T-cell (primary cell): ENCODE measurements at regions not wholly inside any gene's neighbourhood (a gene's known extent, or its start where the extent isn't known, plus 50 kb on each side); places are given as distances from the start of the nearest gene placed in this dataset.
A peak's percentile ranks its signal among the peaks of the same experiment; 100 is the strongest.
"Not testable (repeated sequence)": the region's sequence is repeated elsewhere in the genome, so short reads cannot be mapped to it uniquely, and the experiment has no call there.

Experiments
- ATAC-seq, 4 experiments: fragments of 200-7000 bp in 3 of 4; fragments of 150-1000 bp in 1 of 4; cut with Tn5 transposase; replicated peaks in 1 of 4; 1 replicate in 3 of 4; 2 replicates in 1 of 4; pipeline ENCODE4 v1.10.0; 2021; ENCODE audit warnings: moderate library complexity in 3 of 4, mild to moderate bottlenecking in 2 of 4, moderate number of reproducible peaks in 1 of 4
- CTCF ChIA-PET, 2 donors: fragments of 300-600 bp; sonication (Branson Sonifier 250); formaldehyde crosslinking; loops; one replicate each; lab custom pipeline; 2022; ENCODE audit warnings: antibody characterized with exemption in 2 of 2; lab: Charles Lee
- POLR2A ChIA-PET, 2 donors: fragments of 300-600 bp; sonication (Branson Sonifier 250); formaldehyde crosslinking; loops; one replicate each; lab custom pipeline; 2022; ENCODE audit warnings: antibody characterized with exemption in 2 of 2; lab: Charles Lee
- DNase-seq, 35 experiments: peaks; one replicate each; pipeline versions ENCODE4 v3.0.0 to v3.0.0-alpha.2; 2013 to 2023
- H3K27ac ChIP-seq: one replicate; pipeline ENCODE4 v1.5.1; 2013; ENCODE audit warnings: low read length
- H3K27me3 ChIP-seq, 2 experiments: replicated peaks in 1 of 2; 1 replicate in 1 of 2; 2 replicates in 1 of 2; pipeline versions ENCODE4 v1.6.1 to v1.7.0; 2013; ENCODE audit warnings: low read length in 1 of 2, mixed read lengths in 1 of 2; ENCODE audit not compliant: control insufficient read depth in 2 of 2, insufficient read depth in 2 of 2; ENCODE audit errors: extremely low read depth in 1 of 2
- H3K36me3 ChIP-seq, 2 donors: 1 replicate in 1 of 2; 2 replicates in 1 of 2; pipeline versions ENCODE4 v1.6.1 to v1.7.0; 2013; ENCODE audit warnings: low read length in 1 of 2; ENCODE audit not compliant: control insufficient read depth in 2 of 2, insufficient read depth in 1 of 2; ENCODE audit errors: extremely low read depth in 1 of 2
- H3K4me1 ChIP-seq, 2 experiments: 1 replicate in 1 of 2; 2 replicates in 1 of 2; pipeline versions ENCODE4 v1.6.1 to v1.7.0; 2013; ENCODE audit warnings: low read length in 2 of 2, mixed read lengths in 1 of 2; ENCODE audit not compliant: insufficient read depth in 2 of 2, control insufficient read depth in 1 of 2; ENCODE audit errors: extremely low read depth in 1 of 2
- H3K4me3 ChIP-seq, 2 donors: 1 replicate in 1 of 2; 2 replicates in 1 of 2; pipeline versions ENCODE4 v1.5.1 to v1.7.0; 2013; ENCODE audit warnings: mild to moderate bottlenecking in 2 of 2, low read length in 1 of 2, moderate library complexity in 1 of 2; ENCODE audit not compliant: control insufficient read depth in 1 of 2; ENCODE audit errors: extremely low read depth in 1 of 2
- H3K9me3 ChIP-seq: 2 replicates; pipeline ENCODE4 v1.7.0; 2013
- H3K27ac Mint-ChIP-seq, 2 donors: one replicate each; pipeline ENCODE4 v1.8.0; 2020 to 2021; ENCODE audit warnings: mild to moderate bottlenecking in 2 of 2, mixed read lengths in 2 of 2
- H3K27me3 Mint-ChIP-seq, 2 donors: one replicate each; pipeline ENCODE4 v1.8.0; 2021 to 2022; ENCODE audit warnings: mixed read lengths in 2 of 2
- H3K36me3 Mint-ChIP-seq: one replicate; pipeline ENCODE4 v1.8.0; 2021; ENCODE audit warnings: mixed read lengths
- H3K4me1 Mint-ChIP-seq, 3 donors: one replicate each; pipeline ENCODE4 v1.8.0; 2020 to 2022; ENCODE audit warnings: mixed read lengths in 3 of 3, mild to moderate bottlenecking in 1 of 3
- H3K4me3 Mint-ChIP-seq, 3 donors: one replicate each; pipeline ENCODE4 v1.8.0; 2020 to 2022; ENCODE audit warnings: mild to moderate bottlenecking in 3 of 3, mixed read lengths in 3 of 3, moderate library complexity in 3 of 3
- H3K9me3 Mint-ChIP-seq, 3 donors: one replicate each; pipeline ENCODE4 v1.8.0; 2020 to 2022; ENCODE audit warnings: mixed read lengths in 3 of 3
- WGBS: methylation state at CpG from one replicate; pipeline ENCODE4 v1.1.5; 2013; ENCODE audit warnings: missing lambda C conversion rate; ENCODE audit not compliant: insufficient coverage; 5-methylcytosine and 5-hydroxymethylcytosine counted together

- H3K4me1 Mint-ChIP-seq, result peaks cover 60 to 69% (median 62%) of the 10 kb centered on the region in 3 donors
- no peak overlapping the region for H3K27ac ChIP-seq
- peaks cover 4 to 37% of the 10 kb centered on the region in 2 experiments for H3K4me1 ChIP-seq
- H3K4me3 ChIP-seq, result no peak overlapping the region
- ChIA-PET POLR2A (interaction anchor here in 1 of 2 donors (0.6 kb wide), 1 partner anchor 116 kb away, joined by 3 read pairs; no protein-coding TSS in a partner anchor), CTCF (interaction anchor here (0.5 to 1.7 kb wide), 8 partner anchors 10 to 168 kb away, joined by 3 to 5 read pairs (median 3); no protein-coding TSS in a partner anchor)
- peak overlapping the region; percentile 75 to 84 for H3K27ac Mint-ChIP-seq
- peak; percentile 31 to 69 (median 64) for ATAC-seq
- H3K27me3 ChIP-seq, result no peaks in the 10 kb centered on the region
- no peaks in the 10 kb centered on the region for H3K36me3 ChIP-seq
- H3K36me3 Mint-ChIP-seq, result no peaks in the 10 kb centered on the region
- H3K4me3 Mint-ChIP-seq, result peak overlapping the region in 2 of 3 donors; percentile 1 to 67
- no peak for DNase-seq
- no peaks in the 10 kb centered on the region for H3K9me3 ChIP-seq
- H3K27me3 Mint-ChIP-seq, result no peaks in the 10 kb centered on the region
- H3K9me3 Mint-ChIP-seq, result no peaks in the 10 kb centered on the region
These were observed 95.3 kb upstream of the DPH5 start for GRCh38 chr1:101120868-101121267.

- Histone ChIP-seq H3K4me1 (peaks cover 4 to 37% of the 10 kb centered on the region in 2 experiments), H3K36me3 (no peaks in the 10 kb centered on the region), H3K9me3 (no peaks in the 10 kb centered on the region), H3K4me3 (no peak overlapping the region), H3K27ac (no peak overlapping the region), H3K27me3 (no peaks in the 10 kb centered on the region)
- no peak for ATAC-seq
- DNase-seq, result no peak
- POLR2A ChIA-PET, result interaction anchor here in 1 of 2 donors (0.6 kb wide), 1 partner anchor 118 kb away, joined by 4 read pairs; the partner anchor contains the start of gene S1PR1
- Mint-ChIP-seq H3K36me3 (no peaks in the 10 kb centered on the region), H3K9me3 (no peaks in the 10 kb centered on the region), H3K27me3 (no peaks in the 10 kb centered on the region), H3K4me1 (peaks cover 53 to 66% (median 56%) of the 10 kb centered on the region in 3 donors), H3K27ac (peak overlapping the region; percentile 3 to 59), H3K4me3 (no peak overlapping the region)
- 88% methylated on average over 3 of the region's 4 CpGs for WGBS
- CTCF ChIA-PET, result interaction anchor here (0.6 to 1.0 kb wide), 3 partner anchors 17 to 713 kb away, joined by 3 to 4 read pairs (median 3); no protein-coding TSS in a partner anchor
These were observed 93.7 kb upstream of the DPH5 start for GRCh38 chr1:101119289-101119688.

- Mint-ChIP-seq H3K4me3 (no peak overlapping the region), H3K36me3 (peaks cover 2% of the 10 kb centered on the region), H3K9me3 (no peaks in the 10 kb centered on the region), H3K27ac (peak overlapping the region; percentile 23 to 34), H3K27me3 (no peaks in the 10 kb centered on the region), H3K4me1 (peaks cover 49 to 66% (median 51%) of the 10 kb centered on the region in 3 donors)
- 100% methylated on average over 2 of the region's 3 CpGs for WGBS
- Histone ChIP-seq H3K36me3 (no peaks in the 10 kb centered on the region), H3K27me3 (no peaks in the 10 kb centered on the region), H3K27ac (no peak overlapping the region), H3K4me3 (no peak overlapping the region), H3K4me1 (peaks cover 7 to 38% of the 10 kb centered on the region in 2 experiments), H3K9me3 (no peaks in the 10 kb centered on the region)
- ChIA-PET CTCF (interaction anchor here (0.6 to 1.4 kb wide), 6 partner anchors 11 to 242 kb away, joined by 3 to 4 read pairs (median 4); no protein-coding TSS in a partner anchor), POLR2A (interaction anchor here (0.6 to 0.7 kb wide), 4 partner anchors 13 to 639 kb away, joined by 3 to 10 read pairs (median 4); no protein-coding TSS in a partner anchor)
- DNase-seq, result no peak
- no peak for ATAC-seq
These were observed 90.4 kb upstream of the DPH5 start for GRCh38 chr1:101116006-101116405.

- no peak overlapping the region for H3K27ac Mint-ChIP-seq
These were observed 89.5 kb upstream of the DPH5 start for GRCh38 chr1:101115112-101115511.

GRCh38 chr1:101114128-101114527 lies 88.5 kb upstream of the DPH5 start:
- H3K9me3 Mint-ChIP-seq, H3K4me3 ChIP-seq, ATAC-seq, H3K27me3 ChIP-seq, H3K4me3 Mint-ChIP-seq, H3K9me3 ChIP-seq, CTCF ChIA-PET, DNase-seq, H3K27ac ChIP-seq, H3K36me3 Mint-ChIP-seq, H3K36me3 ChIP-seq, H3K27me3 Mint-ChIP-seq: not testable (repeated sequence)
- H3K4me1 ChIP-seq, result peaks cover 22 to 34% of the 10 kb centered on the region in 2 experiments
- POLR2A ChIA-PET, result interaction anchor here (0.5 to 1.0 kb wide), 3 partner anchors 14 to 126 kb away, joined by 3 to 6 read pairs (median 5); no protein-coding TSS in a partner anchor
- no CpG with 5 or more reads among the region's 2 CpGs for WGBS
- Mint-ChIP-seq H3K27ac (peak overlapping the region; percentile 71 to 95), H3K4me1 (peaks cover 50 to 68% (median 54%) of the 10 kb centered on the region in 3 donors)

More at GRCh38 chr1:101115112-101115511, 89.5 kb upstream of the DPH5 start:
- Histone ChIP-seq H3K27me3 (no peaks in the 10 kb centered on the region), H3K27ac (no peak overlapping the region), H3K9me3 (no peaks in the 10 kb centered on the region), H3K36me3 (no peaks in the 10 kb centered on the region), H3K4me3 (no peak overlapping the region), H3K4me1 (peaks cover 16 to 38% of the 10 kb centered on the region in 2 experiments)
- Mint-ChIP-seq H3K4me1 (peaks cover 49 to 66% (median 51%) of the 10 kb centered on the region in 3 donors), H3K9me3 (no peaks in the 10 kb centered on the region), H3K36me3 (peaks cover 5% of the 10 kb centered on the region), H3K27me3 (no peaks in the 10 kb centered on the region), H3K4me3 (no peak overlapping the region)
- no peak for ATAC-seq
- POLR2A ChIA-PET, result interaction anchor here (0.7 to 1.0 kb wide), 4 partner anchors 10 to 638 kb away, joined by 3 to 6 read pairs (median 3); no protein-coding TSS in a partner anchor
- WGBS, result 89% methylated on average over 1 of the region's 1 CpG
- DNase-seq, result no peak
- CTCF ChIA-PET, result interaction anchor here in 1 of 2 donors (1.1 kb wide), 1 partner anchor 173 kb away, joined by 3 read pairs; no protein-coding TSS in a partner anchor

GRCh38 chr1:101112051-101112780 lies 86.6 kb upstream of the DPH5 start:
- Histone ChIP-seq H3K9me3 (no peaks in the 10 kb centered on the region), H3K4me1 (peaks cover 26 to 42% of the 10 kb centered on the region in 2 experiments), H3K27me3 (no peaks in the 10 kb centered on the region), H3K36me3 (no peaks in the 10 kb centered on the region), H3K27ac (peak overlapping the region; percentile 85), H3K4me3 (no peak overlapping the region)
- ChIA-PET CTCF (interaction anchor here (0.5 to 2.6 kb wide), 14 partner anchors 24 to 707 kb away, joined by 3 to 21 read pairs (median 5); no protein-coding TSS in a partner anchor), POLR2A (interaction anchor here (0.6 to 1.5 kb wide), 8 partner anchors 17 to 216 kb away, joined by 3 to 4 read pairs (median 4); partner anchors contain the start of gene SLC30A7 (in 1 of the 2))
- Mint-ChIP-seq H3K36me3 (peaks cover 9% of the 10 kb centered on the region), H3K9me3 (peaks cover 0 to 3% (median 0%) of the 10 kb centered on the region in 3 donors), H3K4me1 (peaks cover 64 to 76% (median 70%) of the 10 kb centered on the region in 3 donors), H3K27ac (peak overlapping the region; percentile 95 to 98), H3K27me3 (no peaks in the 10 kb centered on the region), H3K4me3 (peak overlapping the region; percentile 60 to 73 (median 71))
- WGBS, result no CpG with 5 or more reads among the region's 6 CpGs
- DNase-seq (peak; percentile 35 to 92 (median 80)), ATAC-seq (peak; percentile 92 to 96 (median 96))
